ENCODE measurements at regions not wholly inside any gene's neighbourhood (a gene's known extent, or its start where the extent isn't known, plus 50 kb on each side); places are given as distances from the start of the nearest gene placed in this dataset.

DNA sequence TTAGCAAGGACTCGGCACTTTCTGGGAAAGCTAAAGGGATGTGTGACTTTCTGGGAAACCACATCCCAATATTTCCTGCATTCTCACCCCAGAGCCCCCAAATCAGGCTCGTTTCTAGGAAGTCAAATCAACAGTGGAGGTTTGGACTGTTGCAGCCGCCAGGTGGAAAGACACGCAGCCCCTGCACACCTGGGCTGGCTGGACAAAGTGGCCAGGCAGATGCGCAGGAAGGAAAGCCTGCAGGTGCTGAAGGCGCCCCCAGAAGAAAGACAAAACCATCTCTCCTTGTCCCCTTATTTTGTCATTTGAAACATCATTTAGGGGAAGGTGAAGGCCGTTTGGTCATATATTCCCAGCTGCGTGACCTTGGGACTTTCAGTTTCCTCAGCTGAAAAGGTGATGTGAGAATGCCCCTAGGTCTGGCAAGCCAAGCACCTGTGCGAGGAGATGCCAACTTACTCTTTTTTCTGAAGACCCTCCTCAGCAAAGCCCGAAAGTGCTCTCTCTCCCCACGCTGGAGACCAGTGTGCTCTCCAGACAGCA lies 97.9 kb upstream of the CPEB4 start:
- TF ChIP-seq EP300 (IDR thresholded peaks at IDR 0.05) (no peak), POLR2A (IDR thresholded peaks at IDR 0.05) (no peak), CTCF (IDR thresholded peaks at IDR 0.05) (no peak), POLR2AphosphoS5 (IDR thresholded peaks at IDR 0.05) (no peak)
- Histone ChIP-seq H3K27ac (no peak overlapping the region), H3K9me3 (no peaks in the 10 kb centered on the region), H3K4me3 (no peak overlapping the region), H3K4me1 (no peaks in the 10 kb centered on the region), H3K27me3 (no peaks in the 10 kb centered on the region), H3K36me3 (no peaks in the 10 kb centered on the region)
- WGBS, 2 donors (ENCODE audit: low coverage in 1 of 2) = 88 to 92% methylated on average over 7 of the region's 11 CpGs
- no peak for ATAC-seq

- no peak overlapping the region for H3K4me3 ChIP-seq
- H3K36me3 ChIP-seq = no peaks in the 10 kb centered on the region
- 71 to 89% methylated on average over 1 to 6 of the region's 13 CpGs for WGBS, 2 donors (ENCODE audit: low coverage in 1 of 2)
- no peaks in the 10 kb centered on the region for H3K9me3 ChIP-seq
- ATAC-seq = no peak
- TF ChIP-seq EP300 (IDR thresholded peaks at IDR 0.05) = no peak
- no peak for TF ChIP-seq POLR2AphosphoS5 (IDR thresholded peaks at IDR 0.05)
- no peaks in the 10 kb centered on the region for H3K4me1 ChIP-seq
- no peaks in the 10 kb centered on the region for H3K27me3 ChIP-seq
- no peak overlapping the region for H3K27ac ChIP-seq
Measured at GRCh38 chr5:173790836-173791546, 97.2 kb upstream of the CPEB4 start.

DNA sequence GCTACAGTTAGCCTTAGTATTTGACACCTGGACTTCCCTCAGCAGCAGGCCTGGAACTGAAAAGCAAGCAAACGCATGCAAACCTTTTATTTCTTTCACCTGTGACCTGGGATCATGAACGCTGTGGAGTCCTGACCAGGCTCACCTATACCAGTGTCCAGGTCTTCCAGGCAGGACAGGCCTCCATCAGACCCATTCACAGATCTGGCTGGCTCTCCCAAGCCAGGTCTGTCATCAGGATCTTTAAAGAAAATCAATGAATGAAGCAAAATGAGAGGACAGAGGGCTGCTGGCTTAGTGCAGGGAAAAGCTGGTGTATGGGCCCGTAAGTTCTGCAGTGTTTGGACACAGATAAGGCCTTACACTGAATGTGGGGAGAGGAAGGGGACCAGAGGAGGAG lies 96.3 kb upstream of the CPEB4 start:
- no peak for ATAC-seq
- H3K4me1 ChIP-seq = no peaks in the 10 kb centered on the region
- WGBS, 2 donors (ENCODE audit: low coverage in 1 of 2) = 92 to 100% methylated on average over 2 to 3 of the region's 3 CpGs

GRCh38 chr5:173792781-173793547 lies 95.2 kb upstream of the CPEB4 start:
- Histone ChIP-seq H3K27me3 (no peaks in the 10 kb centered on the region), H3K9me3 (no peaks in the 10 kb centered on the region), H3K4me3 (no peak overlapping the region), H3K4me1 (no peaks in the 10 kb centered on the region), H3K27ac (no peak overlapping the region), H3K36me3 (no peaks in the 10 kb centered on the region)
- no peak for TF ChIP-seq POLR2A (IDR thresholded peaks at IDR 0.05)
- TF ChIP-seq CTCF (IDR thresholded peaks at IDR 0.05) = no peak
- TF ChIP-seq EP300 (IDR thresholded peaks at IDR 0.05) = no peak
- TF ChIP-seq POLR2AphosphoS5 (IDR thresholded peaks at IDR 0.05) = no peak
- ATAC-seq = no peak
- WGBS, 2 donors (ENCODE audit: low coverage in 1 of 2) = 67 to 69% methylated on average over 3 of the region's 7 CpGs

More for the DNA sequence above, 96.3 kb upstream of the CPEB4 start:
- Histone ChIP-seq H3K9me3 (no peaks in the 10 kb centered on the region), H3K4me3 (no peak overlapping the region), H3K27me3 (no peaks in the 10 kb centered on the region), H3K27ac (no peak overlapping the region), H3K36me3 (no peaks in the 10 kb centered on the region)
- TF ChIP-seq POLR2AphosphoS5 (IDR thresholded peaks at IDR 0.05) (no peak), EP300 (IDR thresholded peaks at IDR 0.05) (no peak), CTCF (IDR thresholded peaks at IDR 0.05) (no peak), POLR2A (IDR thresholded peaks at IDR 0.05) (no peak)

DNA sequence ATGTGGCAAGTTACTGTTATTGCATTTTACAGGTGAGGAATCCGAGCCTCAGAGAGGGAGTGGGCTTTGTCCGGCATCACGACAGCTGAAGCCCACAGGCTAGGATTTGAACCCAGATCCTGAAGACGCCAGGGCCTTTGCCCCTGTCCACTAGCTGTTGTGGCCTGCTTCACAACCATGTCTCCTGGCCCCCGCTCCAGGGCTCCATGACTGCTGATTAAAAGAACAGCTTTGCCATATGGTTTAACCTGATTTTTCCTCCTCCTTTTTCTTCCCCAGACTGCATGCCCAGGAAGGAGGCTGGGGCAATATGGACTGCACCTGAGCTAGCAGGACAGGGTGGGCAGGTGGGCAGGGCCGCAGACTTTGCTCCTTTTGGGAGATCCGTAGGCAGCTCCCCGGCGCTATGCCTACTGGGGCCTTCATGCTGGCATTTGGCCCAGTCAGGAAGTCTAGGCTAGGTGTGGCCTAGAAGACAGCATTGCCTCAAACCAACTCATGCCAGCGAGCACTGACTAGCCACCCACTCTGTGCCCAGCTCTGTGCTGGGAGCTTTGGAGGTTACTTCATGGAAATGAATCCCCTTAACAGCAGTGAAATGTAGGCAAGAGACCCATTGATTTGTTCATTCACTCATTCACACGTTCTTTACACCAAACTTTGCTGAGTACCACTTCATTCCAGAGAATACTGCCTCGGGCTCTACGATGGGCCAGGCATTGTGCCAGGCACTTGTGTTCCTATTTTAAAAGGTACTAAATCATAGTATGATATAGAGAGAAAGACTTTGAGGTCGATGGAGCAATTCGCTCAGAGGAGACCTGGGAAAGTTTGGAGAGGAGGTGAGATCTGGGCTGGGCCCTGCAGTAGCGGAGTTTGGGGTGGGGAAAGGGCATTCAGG lies 94.3 kb upstream of the CPEB4 start:
- Histone ChIP-seq H3K27me3 (no peaks in the 10 kb centered on the region), H3K27ac (no peak overlapping the region), H3K4me3 (no peak overlapping the region), H3K9me3 (no peaks in the 10 kb centered on the region), H3K36me3 (no peaks in the 10 kb centered on the region), H3K4me1 (no peaks in the 10 kb centered on the region)
- no peak for TF ChIP-seq CTCF (IDR thresholded peaks at IDR 0.05)
- TF ChIP-seq POLR2A (IDR thresholded peaks at IDR 0.05) = no peak
- no peak for TF ChIP-seq POLR2AphosphoS5 (IDR thresholded peaks at IDR 0.05)
- no peak for TF ChIP-seq EP300 (IDR thresholded peaks at IDR 0.05)
- no peak for ATAC-seq
- 78 to 97% methylated on average over 6 to 15 of the region's 16 CpGs for WGBS, 2 donors (ENCODE audit: low coverage in 1 of 2)
